GM23338 (cell line): ENCODE measurements at regions not wholly inside any gene's neighbourhood (a gene's known extent, or its start where the extent isn't known, plus 50 kb on each side); places are given as distances from the start of the nearest gene placed in this dataset.

ENCODE experiments used
- ATAC-seq: fragments of 200-7000 bp; cut with Tn5 transposase; 3 replicates; pipeline ENCODE4 v1.9.1; 2020
- DNase-seq: peaks from one replicate; pipeline ENCODE4 v3.0.0-alpha.2; 2015; ENCODE audit warnings: low spot score
- H2AFZ ChIP-seq: fragments of 200-600 bp; sonication (generic); 2 replicates; pipeline ENCODE4 v1.8.0; 2016; ENCODE audit warnings: antibody characterized with exemption, mild to moderate bottlenecking, moderate library complexity
- H3F3A ChIP-seq: fragments of 200-600 bp; sonication (generic); replicated peaks from 2 replicates; pipeline ENCODE4 v1.8.0; 2017; ENCODE audit warnings: antibody characterized with exemption, mixed run types, low read depth
- H3K27ac ChIP-seq: fragments of 200-600 bp; sonication (generic); 2 replicates; pipeline ENCODE4 v1.6.1; 2016; ENCODE audit warnings: low read depth
- H3K27me3 ChIP-seq: fragments of 200-600 bp; sonication (generic); 2 replicates; pipeline ENCODE4 v1.8.0; 2016; ENCODE audit warnings: mild to moderate bottlenecking, mixed run types, moderate library complexity; ENCODE audit not compliant: insufficient read depth
- H3K36me3 ChIP-seq: fragments of 200-600 bp; sonication (generic); 2 replicates; pipeline ENCODE4 v1.8.0; 2016; ENCODE audit warnings: mild to moderate bottlenecking; ENCODE audit not compliant: insufficient read depth
- H3K4me1 ChIP-seq: fragments of 200-600 bp; sonication (generic); 2 replicates; pipeline ENCODE4 v1.8.0; 2016; ENCODE audit warnings: mild to moderate bottlenecking, moderate library complexity; ENCODE audit not compliant: insufficient read depth
- H3K4me2 ChIP-seq: fragments of 200-600 bp; sonication (generic); 2 replicates; pipeline ENCODE4 v1.7.1; 2017; ENCODE audit warnings: mixed run types
- H3K4me3 ChIP-seq: fragments of 200-600 bp; sonication (generic); 2 replicates; pipeline ENCODE4 v1.6.1; 2016; ENCODE audit warnings: mixed run types
- H3K79me2 ChIP-seq: fragments of 200-600 bp; sonication (generic); replicated peaks from 2 replicates; pipeline ENCODE4 v1.8.0; 2017; ENCODE audit warnings: mild to moderate bottlenecking; ENCODE audit not compliant: insufficient read depth
- H3K9me2 ChIP-seq: fragments of 200-600 bp; sonication (generic); 2 replicates; pipeline ENCODE4 v1.8.0; 2017; ENCODE audit not compliant: insufficient read depth
- H4K20me1 ChIP-seq: fragments of 200-600 bp; sonication (generic); replicated peaks from 2 replicates; pipeline ENCODE4 v1.8.0; 2017; ENCODE audit warnings: mild to moderate bottlenecking; ENCODE audit not compliant: insufficient read depth
- H3K27ac Mint-ChIP-seq: 2 replicates; pipeline ENCODE4 v1.8.0; 2020; ENCODE audit warnings: inconsistent platforms, mild to moderate bottlenecking, moderate library complexity, mixed read lengths
- H3K27me3 Mint-ChIP-seq: 3 replicates; pipeline ENCODE4 v1.8.0; 2022; ENCODE audit warnings: low read depth, mild to moderate bottlenecking, moderate library complexity, mixed read lengths, inconsistent platforms; ENCODE audit not compliant: insufficient read depth, poor library complexity
- H3K36me3 Mint-ChIP-seq: 3 replicates; pipeline ENCODE4 v1.8.0; 2021; ENCODE audit warnings: low read depth, mild to moderate bottlenecking, inconsistent platforms, moderate library complexity, mixed read lengths
- H3K4me1 Mint-ChIP-seq: 3 replicates; pipeline ENCODE4 v1.8.0; 2020; ENCODE audit warnings: mild to moderate bottlenecking, inconsistent platforms, mixed read lengths
- H3K4me3 Mint-ChIP-seq: 3 replicates; pipeline ENCODE4 v1.8.0; 2021; ENCODE audit warnings: moderate library complexity, mild to moderate bottlenecking, inconsistent platforms, mixed read lengths
- H3K9me3 Mint-ChIP-seq: 3 replicates; pipeline ENCODE4 v1.8.0; 2020; ENCODE audit warnings: moderate library complexity, mild to moderate bottlenecking, inconsistent platforms, mixed read lengths
- CREB1 ChIP-seq: fragments of 250-450 bp; sonication (Bioruptor Pico); IDR thresholded peaks from 2 replicates; pipeline ENCODE4 v1.5.0; 2020; ENCODE audit warnings: low read depth, mild to moderate bottlenecking, moderate library complexity
- ETS1 ChIP-seq: IDR thresholded peaks from 2 replicates; pipeline ENCODE4 v1.6.1; 2016; ENCODE audit warnings: antibody characterized with exemption
- EZH2phosphoT487 ChIP-seq: fragments of 200-600 bp; sonication (generic); IDR thresholded peaks from one replicate; pipeline ENCODE4 v1.8.1; 2018; ENCODE audit warnings: antibody characterized with exemption; ENCODE audit not compliant: unreplicated experiment
- REST ChIP-seq: IDR thresholded peaks from one replicate; pipeline ENCODE4 v1.6.1; 2018; ENCODE audit warnings: antibody characterized with exemption; ENCODE audit not compliant: unreplicated experiment
- ZNF114 ChIP-seq: fragments of 250-450 bp; sonication (Bioruptor Pico); IDR thresholded peaks from 2 replicates; pipeline ENCODE4 v1.5.0; 2020; ENCODE audit warnings: mild to moderate bottlenecking, moderate library complexity
- ZNF331 ChIP-seq: fragments of 250-450 bp; sonication (Bioruptor Pico); IDR thresholded peaks from 2 replicates; pipeline ENCODE4 v1.5.0; 2020; ENCODE audit warnings: low read depth, mild to moderate bottlenecking, moderate library complexity
- ZNF462 ChIP-seq: fragments of 250-450 bp; sonication (Bioruptor Pico); IDR thresholded peaks from 2 replicates; pipeline ENCODE4 v1.5.0; 2020; ENCODE audit warnings: mild to moderate bottlenecking, moderate library complexity

GRCh38 chr4:74524985-74525384 lies 80.0 kb downstream of the AREG start:
- no peak overlapping the region for H3K27ac Mint-ChIP-seq
- Histone ChIP-seq H3F3A (no peaks in the 10 kb centered on the region), H3K9me2 (no peaks in the 10 kb centered on the region), H3K4me1 (no peaks in the 10 kb centered on the region), H3K4me3 (no peak overlapping the region), H3K27me3 (no peaks in the 10 kb centered on the region), H2AFZ (no peak overlapping the region), H3K27ac (no peak overlapping the region), H3K79me2 (no peaks in the 10 kb centered on the region), H4K20me1 (no peaks in the 10 kb centered on the region), H3K36me3 (no peaks in the 10 kb centered on the region), H3K4me2 (no peak overlapping the region)
- DNase-seq (no peak), ATAC-seq (no peak)
- TF ChIP-seq ZNF331 (no peak), ETS1 (no peak), EZH2phosphoT487 (no peak), CREB1 (no peak), ZNF114 (CRISPR knock-in tag) (no peak), ZNF462 (CRISPR knock-in tag) (no peak), REST (no peak)
- H3K9me3 Mint-ChIP-seq = no peaks in the 10 kb centered on the region
- H3K36me3 Mint-ChIP-seq = no peaks in the 10 kb centered on the region
- no peak overlapping the region for H3K4me3 Mint-ChIP-seq
- H3K4me1 Mint-ChIP-seq = peaks cover 2% of the 10 kb centered on the region; the same call in 1 of the 3 replicates
- H3K27me3 Mint-ChIP-seq = no peaks in the 10 kb centered on the region
